ENCODE measurements at regions not wholly inside any gene's neighbourhood (a gene's known extent, or its start where the extent isn't known, plus 50 kb on each side); places are given as distances from the start of the nearest gene placed in this dataset.

DNA sequence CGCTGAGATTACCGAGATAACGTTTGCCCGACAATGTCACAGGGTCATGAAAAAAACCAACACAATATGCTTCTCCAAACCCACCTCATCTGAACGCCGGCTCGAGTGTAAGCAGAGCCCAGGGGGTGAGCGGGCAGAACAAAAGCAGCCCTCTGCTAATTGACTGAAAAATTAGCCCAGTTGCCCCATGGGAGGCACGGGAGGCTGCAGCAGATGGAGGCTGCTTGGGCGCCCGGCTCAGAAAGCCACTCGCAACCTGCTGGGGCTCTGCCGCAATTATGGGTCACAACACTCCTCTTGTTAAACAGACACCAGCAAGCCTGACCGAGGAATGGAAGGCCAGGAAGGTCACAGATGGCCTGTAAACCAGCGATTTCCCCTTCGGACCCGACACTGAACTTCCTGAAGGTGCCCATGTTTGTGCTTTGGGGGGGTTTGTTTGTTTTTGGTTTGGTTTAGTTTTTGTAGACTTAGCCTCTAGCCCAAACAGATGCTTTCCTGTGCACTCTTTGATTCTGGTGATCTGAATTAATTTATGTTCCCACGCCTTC lies 104.6 kb upstream of the IRX1 start:
- no peak overlapping the region for H3K4me3 ChIP-seq (ENCODE audit: low read depth, low read length)
- TF ChIP-seq, protein P1, sequence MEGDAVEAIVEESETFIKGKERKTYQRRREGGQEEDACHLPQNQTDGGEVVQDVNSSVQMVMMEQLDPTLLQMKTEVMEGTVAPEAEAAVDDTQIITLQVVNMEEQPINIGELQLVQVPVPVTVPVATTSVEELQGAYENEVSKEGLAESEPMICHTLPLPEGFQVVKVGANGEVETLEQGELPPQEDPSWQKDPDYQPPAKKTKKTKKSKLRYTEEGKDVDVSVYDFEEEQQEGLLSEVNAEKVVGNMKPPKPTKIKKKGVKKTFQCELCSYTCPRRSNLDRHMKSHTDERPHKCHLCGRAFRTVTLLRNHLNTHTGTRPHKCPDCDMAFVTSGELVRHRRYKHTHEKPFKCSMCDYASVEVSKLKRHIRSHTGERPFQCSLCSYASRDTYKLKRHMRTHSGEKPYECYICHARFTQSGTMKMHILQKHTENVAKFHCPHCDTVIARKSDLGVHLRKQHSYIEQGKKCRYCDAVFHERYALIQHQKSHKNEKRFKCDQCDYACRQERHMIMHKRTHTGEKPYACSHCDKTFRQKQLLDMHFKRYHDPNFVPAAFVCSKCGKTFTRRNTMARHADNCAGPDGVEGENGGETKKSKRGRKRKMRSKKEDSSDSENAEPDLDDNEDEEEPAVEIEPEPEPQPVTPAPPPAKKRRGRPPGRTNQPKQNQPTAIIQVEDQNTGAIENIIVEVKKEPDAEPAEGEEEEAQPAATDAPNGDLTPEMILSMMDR (IDR thresholded peaks at IDR 0.05; ENCODE audit: control insufficient read depth, extremely low read depth, insufficient read depth), result no peak
- DNase-seq (ENCODE audit: low read depth), result no peak

DNA sequence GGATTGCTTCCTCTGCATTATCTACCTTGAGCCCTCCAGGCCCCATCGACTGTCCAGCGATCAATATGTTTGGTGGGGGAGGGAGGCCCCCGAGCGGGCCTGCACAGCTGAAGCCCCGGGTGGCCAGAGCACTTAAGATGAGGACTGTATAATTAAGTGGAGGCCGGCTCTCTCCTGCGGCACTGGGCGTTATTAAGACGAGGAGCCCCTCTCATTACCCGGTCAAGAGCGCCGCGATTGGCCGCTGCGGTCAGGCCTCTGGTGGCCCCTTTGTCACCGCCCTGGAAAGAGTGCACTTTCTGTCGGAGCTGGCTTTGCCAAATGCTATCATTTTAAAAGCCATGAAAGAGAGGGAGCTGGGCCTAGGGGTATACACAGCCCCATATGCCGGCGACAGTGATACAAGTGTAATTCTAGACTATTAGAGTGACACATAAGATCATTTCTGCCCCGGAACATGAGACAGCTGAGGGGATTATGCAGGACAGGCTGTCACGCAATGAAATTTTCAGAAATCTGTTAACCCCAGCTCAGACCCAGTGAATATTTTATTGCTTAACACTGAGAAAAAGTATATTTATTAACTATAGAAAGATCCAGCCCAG lies 106.3 kb upstream of the IRX1 start:
- TF ChIP-seq, protein P1 (IDR thresholded peaks at IDR 0.05; ENCODE audit: control insufficient read depth, extremely low read depth, insufficient read depth), result no peak
- DNase-seq (ENCODE audit: low read depth), result no peak
- no peak overlapping the region for H3K4me3 ChIP-seq (ENCODE audit: low read depth, low read length)

GRCh38 chr5:3484836-3485235 lies 110.8 kb upstream of the IRX1 start:
- DNase-seq (ENCODE audit: low read depth), result no peak
- no peak overlapping the region for H3K4me3 ChIP-seq (ENCODE audit: low read depth, low read length)
- TF ChIP-seq, protein P1 (IDR thresholded peaks at IDR 0.05; ENCODE audit: control insufficient read depth, extremely low read depth, insufficient read depth), result no peak

DNA sequence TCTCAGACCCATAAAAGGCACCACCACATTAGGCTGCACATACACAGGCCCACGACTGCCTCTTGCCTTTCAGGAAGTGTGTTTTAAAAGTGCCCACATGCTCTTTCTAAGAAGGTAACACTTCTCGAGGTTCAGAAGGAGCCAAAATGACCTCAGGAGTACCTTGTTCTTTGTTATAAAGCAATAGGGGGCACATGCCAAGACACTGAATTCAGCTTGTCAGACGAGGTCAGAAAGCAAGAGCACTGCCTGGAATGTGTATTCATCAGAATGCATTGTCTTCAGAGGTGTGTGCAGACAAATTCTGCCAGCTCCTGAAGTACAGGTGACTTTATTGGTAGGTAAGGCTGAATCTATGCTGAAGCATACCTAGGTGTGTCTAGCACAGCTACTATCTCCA lies 114.5 kb upstream of the IRX1 start:
- TF ChIP-seq, protein P1 (IDR thresholded peaks at IDR 0.05; ENCODE audit: control insufficient read depth, extremely low read depth, insufficient read depth), result no peak
- H3K4me3 ChIP-seq (ENCODE audit: low read depth, low read length), result no peak overlapping the region
- DNase-seq (ENCODE audit: low read depth), result no peak

DNA sequence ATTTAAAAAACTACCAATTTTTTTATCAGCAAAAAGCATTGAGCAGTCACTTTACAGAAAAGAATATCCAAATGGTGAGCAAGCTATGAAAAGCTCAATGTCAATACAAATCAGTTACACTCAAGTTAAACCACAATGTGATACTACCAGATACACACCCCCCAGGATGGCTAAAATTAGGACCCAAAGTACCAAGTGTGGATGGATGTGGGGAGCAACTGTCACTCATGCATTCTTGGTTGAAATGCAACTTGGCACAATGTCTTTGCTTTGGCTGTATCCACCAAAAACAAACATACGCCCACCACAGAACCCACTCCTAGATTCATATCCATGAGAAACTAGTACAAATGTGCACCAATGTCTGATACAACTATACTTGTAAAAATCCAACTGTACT lies 120.0 kb upstream of the IRX1 start:
- TF ChIP-seq, protein P1 (IDR thresholded peaks at IDR 0.05; ENCODE audit: control insufficient read depth, extremely low read depth, insufficient read depth), result no peak
- H3K4me3 ChIP-seq (ENCODE audit: low read depth, low read length), result no peak overlapping the region
- no peak for DNase-seq (ENCODE audit: low read depth)

- DNase-seq (ENCODE audit: low read depth), result no peak
- TF ChIP-seq, protein P1 (IDR thresholded peaks at IDR 0.05; ENCODE audit: control insufficient read depth, extremely low read depth, insufficient read depth), result no peak
- no peak overlapping the region for H3K4me3 ChIP-seq (ENCODE audit: low read depth, low read length)
Measured at GRCh38 chr5:3466392-3466791, 129.2 kb upstream of the IRX1 start.

GRCh38 chr5:3460416-3460815 lies 135.2 kb upstream of the IRX1 start:
- H3K4me3 ChIP-seq (ENCODE audit: low read depth, low read length), result no peak overlapping the region
- no peak for DNase-seq (ENCODE audit: low read depth)
- TF ChIP-seq, protein P1 (IDR thresholded peaks at IDR 0.05; ENCODE audit: control insufficient read depth, extremely low read depth, insufficient read depth), result no peak

All from LNCaP clone FGC (cell line).